DND-41 (cell line): ENCODE measurements at regions not wholly inside any gene's neighbourhood (a gene's known extent, or its start where the extent isn't known, plus 50 kb on each side); places are given as distances from the start of the nearest gene placed in this dataset.

Experiments used
- ATAC-seq: fragments of 200-7000 bp; cut with Tn5 transposase; 3 replicates; pipeline ENCODE4 v1.9.1; 2021; ENCODE audit warnings: low read depth; ENCODE audit not compliant: insufficient read depth
- DNase-seq: peaks from one replicate; pipeline ENCODE4 v3.0.0-alpha.2; 2020
- H2AFZ ChIP-seq: 2 replicates; pipeline ENCODE4 v1.6.0; 2012; ENCODE audit warnings: low read depth, low read length
- H3K27ac ChIP-seq: 2 replicates; pipeline ENCODE4 v1.5.1; 2012; ENCODE audit warnings: low read length, inconsistent platforms
- H3K27me3 ChIP-seq: fragments of 200-600 bp; sonication (generic); 2 replicates; pipeline ENCODE4 v1.6.0; 2012; ENCODE audit warnings: low read length, mild to moderate bottlenecking, inconsistent platforms; ENCODE audit not compliant: insufficient read depth, poor library complexity
- H3K36me3 ChIP-seq: 2 replicates; pipeline ENCODE4 v1.5.1; 2012; ENCODE audit warnings: low read length, inconsistent platforms; ENCODE audit not compliant: insufficient read depth
- H3K4me1 ChIP-seq: 2 replicates; pipeline ENCODE4 v1.5.1; 2012; ENCODE audit warnings: mild to moderate bottlenecking, low read length; ENCODE audit not compliant: insufficient read depth
- H3K4me2 ChIP-seq: 2 replicates; pipeline ENCODE4 v1.6.0; 2012; ENCODE audit warnings: mild to moderate bottlenecking, moderate library complexity, low read length, inconsistent platforms; ENCODE audit not compliant: insufficient read depth
- H3K4me3 ChIP-seq, 2 experiments: fragments of 200-600 bp in 1 of 2; shearing (Covaris generic) in 1 of 2; 2 replicates each; pipeline ENCODE4 v1.5.1; 2012 to 2016; ENCODE audit warnings: inconsistent platforms in 2 of 2, low read length in 2 of 2, mild to moderate bottlenecking in 2 of 2, low read depth in 1 of 2, moderate library complexity in 1 of 2
- H3K79me2 ChIP-seq: 2 replicates; pipeline ENCODE4 v1.6.0; 2012; ENCODE audit warnings: low read length, inconsistent platforms; ENCODE audit not compliant: insufficient read depth
- H3K9ac ChIP-seq: 2 replicates; pipeline ENCODE4 v1.6.0; 2012; ENCODE audit warnings: low read depth, mild to moderate bottlenecking, inconsistent platforms, low read length, moderate library complexity
- H3K9me3 ChIP-seq: 2 replicates; pipeline ENCODE4 v1.5.1; 2012; ENCODE audit warnings: low read length, moderate library complexity, mild to moderate bottlenecking, inconsistent platforms; ENCODE audit not compliant: insufficient read depth, severe bottlenecking
- H4K20me1 ChIP-seq: 2 replicates; pipeline ENCODE4 v1.6.0; 2012; ENCODE audit warnings: low read length; ENCODE audit not compliant: insufficient read depth
- EZH2 ChIP-seq: IDR thresholded peaks from 3 replicates; pipeline ENCODE4 v1.6.1; 2012; ENCODE audit warnings: borderline replicate concordance, low read depth, mild to moderate bottlenecking, moderate library complexity, low read length, inconsistent platforms; ENCODE audit not compliant: severe bottlenecking
- TF ChIP-seq, protein P1 (sequence below): IDR thresholded peaks from 2 replicates; pipeline ENCODE4 v1.5.1; 2012; ENCODE audit warnings: borderline replicate concordance, low read length, moderate library complexity, mild to moderate bottlenecking; ENCODE audit not compliant: poor library complexity, severe bottlenecking; ENCODE audit errors: extremely low read depth

DNA sequence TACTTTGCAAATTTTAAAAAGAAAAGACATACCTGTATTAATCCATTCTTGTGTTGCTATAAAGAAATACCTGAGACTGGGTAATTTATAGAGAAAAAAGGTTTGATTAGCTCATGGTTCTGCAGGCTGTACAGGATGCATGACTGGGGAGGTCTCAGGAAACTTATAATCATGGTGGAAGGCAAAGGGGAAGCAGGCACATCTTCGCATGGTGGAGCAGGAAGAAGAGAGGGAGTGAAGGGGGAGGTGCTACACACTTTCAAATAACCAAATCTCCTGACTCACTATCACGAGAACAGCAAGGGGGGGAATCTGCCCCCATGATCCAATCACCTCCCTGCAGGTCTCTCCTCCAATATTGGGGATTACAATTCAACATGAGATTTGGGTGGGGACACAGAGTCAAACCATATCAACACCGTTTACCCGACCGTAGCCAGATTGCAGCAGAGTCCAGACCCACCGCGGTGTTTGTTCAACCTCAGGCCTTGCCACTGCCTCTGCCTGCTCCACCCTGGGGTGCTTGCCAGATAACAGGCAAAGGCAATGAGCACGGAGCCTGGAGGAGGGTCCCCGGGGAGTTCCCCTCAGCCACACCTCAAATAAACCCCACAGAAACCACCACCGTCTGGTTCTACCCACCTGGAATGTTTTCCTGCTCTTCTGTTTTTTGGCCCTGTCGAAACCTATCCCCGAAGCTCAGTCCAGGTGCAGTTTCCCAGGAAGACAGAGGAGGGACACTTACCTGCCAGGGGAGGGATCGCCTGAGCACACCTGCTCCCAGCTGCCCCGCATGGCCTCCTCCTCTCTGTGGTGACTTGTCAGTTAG is 142.2 kb upstream of the AFDN start:
- Histone ChIP-seq H3K4me1 (no peaks in the 10 kb centered on the region), H4K20me1 (no peaks in the 10 kb centered on the region), H3K36me3 (no peaks in the 10 kb centered on the region), H3K4me3 (no peak overlapping the region), H3K9ac (no peak overlapping the region), H3K27me3 (no peaks in the 10 kb centered on the region), H3K79me2 (no peaks in the 10 kb centered on the region), H3K9me3 (no peaks in the 10 kb centered on the region), H3K27ac (no peak overlapping the region), H3K4me2 (no peak overlapping the region), H2AFZ (no peak overlapping the region)
- no peak for ATAC-seq
- TF ChIP-seq EZH2, result no peak
- TF ChIP-seq, protein P1, sequence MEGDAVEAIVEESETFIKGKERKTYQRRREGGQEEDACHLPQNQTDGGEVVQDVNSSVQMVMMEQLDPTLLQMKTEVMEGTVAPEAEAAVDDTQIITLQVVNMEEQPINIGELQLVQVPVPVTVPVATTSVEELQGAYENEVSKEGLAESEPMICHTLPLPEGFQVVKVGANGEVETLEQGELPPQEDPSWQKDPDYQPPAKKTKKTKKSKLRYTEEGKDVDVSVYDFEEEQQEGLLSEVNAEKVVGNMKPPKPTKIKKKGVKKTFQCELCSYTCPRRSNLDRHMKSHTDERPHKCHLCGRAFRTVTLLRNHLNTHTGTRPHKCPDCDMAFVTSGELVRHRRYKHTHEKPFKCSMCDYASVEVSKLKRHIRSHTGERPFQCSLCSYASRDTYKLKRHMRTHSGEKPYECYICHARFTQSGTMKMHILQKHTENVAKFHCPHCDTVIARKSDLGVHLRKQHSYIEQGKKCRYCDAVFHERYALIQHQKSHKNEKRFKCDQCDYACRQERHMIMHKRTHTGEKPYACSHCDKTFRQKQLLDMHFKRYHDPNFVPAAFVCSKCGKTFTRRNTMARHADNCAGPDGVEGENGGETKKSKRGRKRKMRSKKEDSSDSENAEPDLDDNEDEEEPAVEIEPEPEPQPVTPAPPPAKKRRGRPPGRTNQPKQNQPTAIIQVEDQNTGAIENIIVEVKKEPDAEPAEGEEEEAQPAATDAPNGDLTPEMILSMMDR, result no peak
- DNase-seq, result no peak

DNA sequence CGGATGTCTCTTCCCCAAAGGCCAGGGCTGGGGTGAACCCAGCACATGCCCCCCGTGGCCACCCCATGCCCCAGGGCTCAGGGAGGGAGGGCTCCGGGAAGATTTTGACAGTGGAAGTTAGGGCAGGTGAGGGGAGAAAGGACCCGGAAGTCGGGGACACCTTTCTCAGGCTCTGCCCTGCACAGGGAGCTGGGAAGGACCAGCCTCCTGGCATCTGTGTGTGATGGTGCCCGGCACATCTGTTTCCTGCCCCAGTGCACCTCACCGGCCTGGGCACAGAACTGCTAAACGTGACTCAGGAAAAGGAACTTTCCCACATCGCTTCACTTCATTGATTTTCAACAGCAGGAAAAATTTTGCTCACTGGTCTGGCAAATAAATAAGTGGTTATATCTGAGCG is 141.1 kb upstream of the AFDN start:
- Histone ChIP-seq H3K4me3 (no peak overlapping the region), H3K79me2 (no peaks in the 10 kb centered on the region), H3K4me2 (no peak overlapping the region), H3K9me3 (no peaks in the 10 kb centered on the region), H3K9ac (no peak overlapping the region), H3K36me3 (no peaks in the 10 kb centered on the region), H3K27me3 (no peaks in the 10 kb centered on the region), H3K27ac (no peak overlapping the region), H3K4me1 (no peaks in the 10 kb centered on the region), H4K20me1 (no peaks in the 10 kb centered on the region), H2AFZ (no peak overlapping the region)
- DNase-seq (no peak), ATAC-seq (no peak)
- no peak for TF ChIP-seq EZH2
- TF ChIP-seq, protein P1, result no peak

DNA sequence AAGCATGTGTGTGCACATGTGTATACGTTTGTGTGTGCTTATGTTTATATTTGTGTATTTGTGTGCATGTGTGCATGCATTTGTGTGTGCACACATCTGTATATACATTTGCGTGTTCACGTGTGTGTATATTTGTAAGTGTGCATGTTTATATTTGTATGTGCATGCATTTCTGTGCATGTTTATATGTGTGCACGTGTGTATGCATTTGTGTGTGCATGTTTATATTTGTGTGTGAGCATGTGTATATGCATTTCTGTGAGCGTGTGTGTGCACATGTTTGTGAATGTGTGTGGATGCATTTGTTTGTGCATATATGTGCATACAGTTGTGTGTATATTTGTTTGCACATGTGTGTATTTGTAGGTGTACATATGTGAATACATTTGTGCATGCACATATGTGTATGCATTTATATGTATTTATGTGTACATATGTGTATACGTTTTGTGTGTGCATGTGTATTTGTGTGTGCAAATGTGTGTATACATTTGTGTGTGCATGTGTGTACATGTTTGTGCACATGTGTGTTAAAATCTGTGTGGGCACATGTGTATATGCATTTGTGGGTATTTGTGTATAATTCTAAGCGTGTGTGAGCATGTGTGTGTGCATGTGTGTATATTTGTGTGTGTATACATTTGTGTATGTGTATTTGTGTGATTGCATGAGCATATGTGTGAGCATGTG is 140.4 kb upstream of the AFDN start:
- H3K27ac ChIP-seq, result no peak overlapping the region
- no peaks in the 10 kb centered on the region for H4K20me1 ChIP-seq
- no peaks in the 10 kb centered on the region for H3K27me3 ChIP-seq
- ATAC-seq, result no peak
- H3K4me1 ChIP-seq, result no peaks in the 10 kb centered on the region
- no peak for DNase-seq
- no peaks in the 10 kb centered on the region for H3K79me2 ChIP-seq
- H3K4me3 ChIP-seq, result no peak overlapping the region
- TF ChIP-seq, protein P1, result no peak
- no peak for TF ChIP-seq EZH2
- H3K36me3 ChIP-seq, result no peaks in the 10 kb centered on the region
- H3K9me3 ChIP-seq, result no peaks in the 10 kb centered on the region
- no peak overlapping the region for H3K9ac ChIP-seq
- H3K4me2 ChIP-seq, result no peak overlapping the region
- no peak overlapping the region for H2AFZ ChIP-seq
